Ovary (tissue), 7 donors: ENCODE measurements at regions not wholly inside any gene's neighbourhood (a gene's known extent, or its start where the extent isn't known, plus 50 kb on each side); places are given as distances from the start of the nearest gene placed in this dataset.

Experiments used
- DNase-seq, 5 donors: peaks; one replicate each; pipeline ENCODE4 v3.0.0-alpha.2; 2019 to 2020
- H3K27ac ChIP-seq, 2 donors: fragments of 200-600 bp; one replicate each; pipeline versions ENCODE4 v1.5.1 to v1.8.0; 2019 to 2022
- H3K27me3 ChIP-seq: fragments of 200-600 bp; one replicate; pipeline ENCODE4 v1.8.0; 2022
- H3K36me3 ChIP-seq: fragments of 200-600 bp; sonication (generic); one replicate; pipeline ENCODE4 v1.5.1; 2019
- H3K4me1 ChIP-seq: one replicate; pipeline ENCODE4 v1.8.1; 2013; ENCODE audit warnings: mild to moderate bottlenecking, moderate library complexity; ENCODE audit not compliant: insufficient read depth
- H3K4me3 ChIP-seq: fragments of 200-600 bp; sonication (generic); one replicate; pipeline ENCODE4 v1.5.1; 2017
- H3K9me3 ChIP-seq, 2 donors: fragments of 200-600 bp in 1 of 2; sonication (generic) in 1 of 2; one replicate each; pipeline versions ENCODE4 v1.5.1 to v1.8.1; 2013 to 2019; ENCODE audit warnings: mild to moderate bottlenecking in 1 of 2, moderate library complexity in 1 of 2
- CTCF ChIP-seq, 3 donors: fragments of 450-650 bp in 2 of 3; fragments of 200-600 bp in 1 of 3; IDR thresholded peaks; one replicate each; pipeline versions ENCODE4 v1.5.1 to v1.8.0; 2016 to 2022; ENCODE audit warnings: antibody characterized with exemption in 3 of 3, mild to moderate bottlenecking in 1 of 3
- EP300 ChIP-seq: sonication (generic); formaldehyde crosslinking; IDR thresholded peaks from one replicate; pipeline ENCODE4 v1.6.1; 2017; ENCODE audit warnings: antibody characterized with exemption
- POLR2A ChIP-seq: fragments of 450-650 bp; IDR thresholded peaks from one replicate; pipeline ENCODE4 v1.6.1; 2017; ENCODE audit warnings: antibody characterized with exemption, mild to moderate bottlenecking, moderate library complexity
- WGBS, 3 donors: extraction: QIAGEN DNeasy Blood & Tissue Kit in 1 of 3; methylation state at CpG; one replicate each; pipeline versions ENCODE4 v1.1.5 to v1.1.7; 2013 to 2017; 5-methylcytosine and 5-hydroxymethylcytosine counted together
- intact Hi-C, 4 donors: fragments of 100-400 bp; cut with DNase I; formaldehyde crosslinking; loops; one replicate each; pipeline versions ENCODE4 v1.11.0 to v1.15.1; 2022 to 2023
- donor health status: DM: no; HTN: no; CAD: no; lungs with moderate emphysema.
- donor health status: DM: no; HTN: no; CAD: no.
- donor health status: Bipolar disorder and iron deficiency.
- donor health status: DM: no; HTN: no; CAD: no.
- donor health status: DM: yes; HTN: yes; CAD: no.

DNA sequence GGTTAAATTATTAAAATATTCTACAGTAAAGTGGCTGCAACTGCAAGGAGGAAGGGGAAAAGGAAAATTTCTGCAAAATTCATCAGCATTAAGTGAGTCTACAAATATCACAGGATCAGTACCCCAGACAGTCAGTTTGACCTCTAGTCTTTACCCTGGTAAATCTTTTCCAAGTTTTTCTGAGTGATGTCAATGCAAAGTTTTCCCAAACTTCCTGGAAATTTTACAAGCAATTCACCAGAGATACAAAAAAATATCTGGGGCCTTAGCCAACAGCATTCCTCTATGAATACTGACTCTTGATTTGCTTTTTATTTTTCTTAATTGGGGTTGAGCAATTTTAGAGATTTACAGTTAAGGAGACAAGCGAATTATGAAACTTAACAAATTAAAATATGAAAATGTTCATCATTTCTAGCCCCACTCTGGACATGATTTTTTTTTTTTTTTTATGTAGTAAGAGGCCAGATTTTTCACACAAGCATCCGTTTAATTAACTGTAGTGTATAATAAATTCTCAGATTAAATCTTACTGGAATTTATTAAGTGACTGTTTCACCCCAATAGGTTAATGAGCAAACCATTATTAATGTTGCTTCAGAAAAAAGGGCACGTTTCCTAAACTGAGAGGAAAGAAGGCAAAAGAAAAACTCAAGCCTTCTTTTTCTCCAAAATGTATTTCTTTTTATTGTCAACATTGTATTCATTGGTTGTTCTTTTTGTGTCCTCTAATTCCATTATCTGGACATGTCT lies 539.5 kb upstream of the FZD8 start:
- no peaks in the 10 kb centered on the region for H3K4me1 ChIP-seq
- TF ChIP-seq CTCF (IDR thresholded peaks at IDR 0.05), result no peak
- no peak for TF ChIP-seq POLR2A
- TF ChIP-seq EP300, result no peak
- H3K27me3 ChIP-seq, result no peaks in the 10 kb centered on the region
- no peak overlapping the region for H3K4me3 ChIP-seq
- H3K36me3 ChIP-seq, result no peaks in the 10 kb centered on the region
- no peak for DNase-seq
- intact Hi-C loops, result no loop called here
- 3 to 7% (median 5%) methylated on average over 3 of the region's 3 CpGs for WGBS, 3 donors
- H3K27ac ChIP-seq, result no peak overlapping the region
- no peaks in the 10 kb centered on the region for H3K9me3 ChIP-seq

DNA sequence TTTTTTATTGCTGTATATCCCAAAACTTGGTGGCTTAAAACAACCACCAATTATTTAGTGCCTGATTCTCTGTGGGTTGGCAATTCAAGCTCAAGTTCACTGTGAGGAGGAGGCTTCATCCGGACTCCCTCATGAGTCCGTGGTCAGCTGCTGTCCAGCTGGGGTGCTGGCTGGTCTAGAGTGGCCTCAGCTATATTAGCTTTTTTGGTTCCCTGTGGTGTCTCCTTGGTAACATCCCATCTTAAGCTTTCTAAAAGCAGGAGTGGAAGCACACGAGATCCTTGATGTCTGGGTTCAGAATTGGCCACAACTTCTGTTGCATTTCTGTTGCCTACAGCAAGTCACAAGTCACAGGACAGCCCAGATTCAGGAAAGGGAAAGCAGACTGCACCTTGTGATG lies 536.5 kb upstream of the FZD8 start:
- intact Hi-C loops, result no loop called here
- no peaks in the 10 kb centered on the region for H3K27me3 ChIP-seq
- WGBS, 3 donors, result 70 to 87% (median 74%) methylated on average over 3 of the region's 3 CpGs

GRCh38 chr10:36177071-36177470 lies 535.0 kb upstream of the FZD8 start:
- H3K36me3 ChIP-seq, result no peaks in the 10 kb centered on the region
- no peaks in the 10 kb centered on the region for H3K9me3 ChIP-seq
- TF ChIP-seq POLR2A (no peak), CTCF (IDR thresholded peaks at IDR 0.05) (no peak), EP300 (no peak)
- no peaks in the 10 kb centered on the region for H3K4me1 ChIP-seq
- H3K4me3 ChIP-seq, result no peak overlapping the region
- H3K27me3 ChIP-seq, result no peaks in the 10 kb centered on the region
- no peak overlapping the region for H3K27ac ChIP-seq
- no peak for DNase-seq
- intact Hi-C loops, result no loop called here
- 92 to 95% (median 94%) methylated on average over 3 of the region's 3 CpGs for WGBS, 3 donors

More for the DNA sequence above, 536.5 kb upstream of the FZD8 start:
- Histone ChIP-seq H3K4me3 (no peak overlapping the region), H3K27ac (no peak overlapping the region), H3K36me3 (no peaks in the 10 kb centered on the region), H3K9me3 (no peaks in the 10 kb centered on the region), H3K4me1 (no peaks in the 10 kb centered on the region)
- DNase-seq, result no peak
- TF ChIP-seq POLR2A, result no peak
- no peak for TF ChIP-seq CTCF (IDR thresholded peaks at IDR 0.05)
- no peak for TF ChIP-seq EP300

- no peak overlapping the region for H3K4me3 ChIP-seq
- H3K36me3 ChIP-seq, result no peaks in the 10 kb centered on the region
- H3K9me3 ChIP-seq, result no peaks in the 10 kb centered on the region
- H3K27ac ChIP-seq, result no peak overlapping the region
- TF ChIP-seq CTCF (IDR thresholded peaks at IDR 0.05), result no peak
- TF ChIP-seq POLR2A, result no peak
- no peak for TF ChIP-seq EP300
- no peak for DNase-seq
- intact Hi-C loops, result no loop called here
- H3K27me3 ChIP-seq, result no peaks in the 10 kb centered on the region
- no peaks in the 10 kb centered on the region for H3K4me1 ChIP-seq
Measured at GRCh38 chr10:36175954-36176353, 533.9 kb upstream of the FZD8 start.
